ENCODE measurements at regions not wholly inside any gene's neighbourhood (a gene's known extent, or its start where the extent isn't known, plus 50 kb on each side); places are given as distances from the start of the nearest gene placed in this dataset.

DNA sequence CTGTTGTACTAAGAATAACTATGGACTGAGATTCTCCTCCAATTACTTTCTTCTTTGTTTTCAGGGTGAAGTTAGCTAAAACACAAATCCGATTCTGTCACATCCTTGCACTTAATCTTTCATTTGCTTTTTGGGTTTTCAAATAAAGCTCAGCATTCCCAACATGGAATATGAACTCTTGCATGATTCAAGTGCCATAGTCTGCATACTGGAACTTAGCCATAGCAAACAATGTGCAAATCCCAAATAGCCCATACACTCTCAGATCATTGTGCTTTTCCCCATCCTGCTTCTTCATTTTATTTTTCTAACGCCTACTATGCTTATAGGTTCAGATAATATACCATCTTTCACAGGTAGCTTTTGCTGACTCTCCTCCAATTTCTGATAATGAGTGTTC is 455.8 kb upstream of the PRMT6 start:
- no peaks in the 10 kb centered on the region for H3K36me3 ChIP-seq (ENCODE audit: insufficient read depth, low read length)
- BruUV-seq (replicated peaks): no TSS peak
- H3K4me2 ChIP-seq (ENCODE audit: low read length): no peak overlapping the region
- no peaks in the 10 kb centered on the region for H4K20me1 ChIP-seq (ENCODE audit: insufficient read depth, low read length)
- no peak overlapping the region for H3K27ac ChIP-seq (ENCODE audit: low read depth, low read length, poor library complexity, severe bottlenecking)
- no peaks in the 10 kb centered on the region for H3K79me2 ChIP-seq (ENCODE audit: insufficient read depth, low read depth, low read length)
- DNase-seq (ENCODE audit: low spot score): no peak
- H3K9me3 ChIP-seq (ENCODE audit: low read length): no peaks in the 10 kb centered on the region
- no peak overlapping the region for H3K4me3 ChIP-seq (ENCODE audit: low read depth, low read length, poor library complexity, severe bottlenecking)
- TF ChIP-seq, protein P1, sequence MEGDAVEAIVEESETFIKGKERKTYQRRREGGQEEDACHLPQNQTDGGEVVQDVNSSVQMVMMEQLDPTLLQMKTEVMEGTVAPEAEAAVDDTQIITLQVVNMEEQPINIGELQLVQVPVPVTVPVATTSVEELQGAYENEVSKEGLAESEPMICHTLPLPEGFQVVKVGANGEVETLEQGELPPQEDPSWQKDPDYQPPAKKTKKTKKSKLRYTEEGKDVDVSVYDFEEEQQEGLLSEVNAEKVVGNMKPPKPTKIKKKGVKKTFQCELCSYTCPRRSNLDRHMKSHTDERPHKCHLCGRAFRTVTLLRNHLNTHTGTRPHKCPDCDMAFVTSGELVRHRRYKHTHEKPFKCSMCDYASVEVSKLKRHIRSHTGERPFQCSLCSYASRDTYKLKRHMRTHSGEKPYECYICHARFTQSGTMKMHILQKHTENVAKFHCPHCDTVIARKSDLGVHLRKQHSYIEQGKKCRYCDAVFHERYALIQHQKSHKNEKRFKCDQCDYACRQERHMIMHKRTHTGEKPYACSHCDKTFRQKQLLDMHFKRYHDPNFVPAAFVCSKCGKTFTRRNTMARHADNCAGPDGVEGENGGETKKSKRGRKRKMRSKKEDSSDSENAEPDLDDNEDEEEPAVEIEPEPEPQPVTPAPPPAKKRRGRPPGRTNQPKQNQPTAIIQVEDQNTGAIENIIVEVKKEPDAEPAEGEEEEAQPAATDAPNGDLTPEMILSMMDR (conservative IDR thresholded peaks at IDR 0.05; ENCODE audit: low read length): no peak
- no peak for TF ChIP-seq EZH2phosphoT487 (IDR thresholded peaks at IDR 0.05; ENCODE audit: borderline replicate concordance, low read depth, low read length)
- H3K9me2 ChIP-seq (ENCODE audit: insufficient read depth, low read length): no peaks in the 10 kb centered on the region
- ChIA-PET POLR2A (interaction anchor here (0.7 kb wide), 1 partner anchor 22 kb away, joined by 3 read pairs; no protein-coding TSS in a partner anchor), CTCF (ENCODE audit: unreplicated experiment) (no interaction called here)
- intact Hi-C loops (cut with micrococcal nuclease; ENCODE audit: unreplicated experiment): no loop called here
- no peaks in the 10 kb centered on the region for H3K4me1 ChIP-seq (ENCODE audit: insufficient read depth, low read length, poor library complexity, severe bottlenecking)
- H2AFZ ChIP-seq (ENCODE audit: low read length): no peak overlapping the region

DNA sequence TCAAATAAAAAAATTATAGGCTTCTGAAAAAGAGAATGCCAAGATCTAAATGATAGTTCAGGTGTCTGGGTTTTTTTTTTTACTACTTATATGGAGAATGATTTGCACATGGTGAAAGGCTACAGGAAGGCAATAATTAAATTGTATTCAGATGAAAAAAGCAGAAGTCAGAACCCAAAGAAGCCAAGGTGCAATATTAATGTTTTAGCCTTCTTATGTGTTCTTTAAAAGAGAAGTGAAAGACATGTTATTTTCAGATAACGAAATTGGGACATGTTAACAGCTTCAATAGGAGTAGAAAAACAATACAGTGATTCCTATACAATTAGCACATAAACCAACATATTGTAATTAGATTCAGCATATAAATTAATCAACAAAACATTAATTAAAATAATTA is 452.9 kb upstream of the PRMT6 start:
- Histone ChIP-seq H3K79me2 (ENCODE audit: insufficient read depth, low read depth, low read length) (no peaks in the 10 kb centered on the region), H3K36me3 (ENCODE audit: insufficient read depth, low read length) (no peaks in the 10 kb centered on the region), H3K4me2 (ENCODE audit: low read length) (no peak overlapping the region; the same call in 1 of the 2 replicates), H3K4me3 (ENCODE audit: low read depth, low read length, poor library complexity, severe bottlenecking) (no peak overlapping the region), H3K9me2 (ENCODE audit: insufficient read depth, low read length) (no peaks in the 10 kb centered on the region), H3K27ac (ENCODE audit: low read depth, low read length, poor library complexity, severe bottlenecking) (no peak overlapping the region), H2AFZ (ENCODE audit: low read length) (no peak overlapping the region), H3K4me1 (ENCODE audit: insufficient read depth, low read length, poor library complexity, severe bottlenecking) (no peaks in the 10 kb centered on the region), H3K9me3 (ENCODE audit: low read length) (no peaks in the 10 kb centered on the region), H4K20me1 (ENCODE audit: insufficient read depth, low read length) (no peaks in the 10 kb centered on the region)
- no TSS peak for BruUV-seq (replicated peaks)
- ChIA-PET CTCF (ENCODE audit: unreplicated experiment) (no interaction called here), POLR2A (interaction anchor here (0.7 kb wide), 1 partner anchor 21 kb away, joined by 3 read pairs; no protein-coding TSS in a partner anchor)
- intact Hi-C loops (cut with micrococcal nuclease; ENCODE audit: unreplicated experiment): no loop called here
- TF ChIP-seq, protein P1 (conservative IDR thresholded peaks at IDR 0.05; ENCODE audit: low read length): no peak
- TF ChIP-seq EZH2phosphoT487 (IDR thresholded peaks at IDR 0.05; ENCODE audit: borderline replicate concordance, low read depth, low read length): no peak
- peak; percentile 2 for DNase-seq (ENCODE audit: low spot score)

DNA sequence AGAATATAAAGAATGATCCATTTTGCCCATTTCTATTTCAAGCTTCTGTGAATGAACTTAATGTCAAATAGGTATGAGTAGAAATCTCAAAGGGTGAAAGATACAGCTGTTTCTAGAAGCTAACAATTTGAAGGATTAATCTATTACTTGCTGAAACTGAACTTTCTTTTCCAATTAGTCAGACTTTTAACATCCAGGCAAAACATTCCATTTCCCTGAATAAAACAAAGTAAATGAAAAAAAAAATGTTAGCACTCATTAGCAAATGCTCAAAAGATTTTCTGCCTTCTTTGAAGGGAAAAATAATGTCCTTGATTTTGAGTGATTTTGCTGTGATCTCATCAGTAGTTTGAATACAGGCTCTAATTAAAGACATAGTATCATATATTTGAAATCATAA is 447.6 kb upstream of the PRMT6 start:
- H3K4me3 ChIP-seq (ENCODE audit: low read depth, low read length, poor library complexity, severe bottlenecking): no peak overlapping the region
- H4K20me1 ChIP-seq (ENCODE audit: insufficient read depth, low read length): no peaks in the 10 kb centered on the region
- H3K9me2 ChIP-seq (ENCODE audit: insufficient read depth, low read length): no peaks in the 10 kb centered on the region
- H3K4me2 ChIP-seq (ENCODE audit: low read length): no peak overlapping the region
- ChIA-PET CTCF (ENCODE audit: unreplicated experiment) (no interaction called here), POLR2A (interaction anchor here (1.2 kb wide), 1 partner anchor 16 kb away, joined by 4 read pairs; no protein-coding TSS in a partner anchor)
- H3K4me1 ChIP-seq (ENCODE audit: insufficient read depth, low read length, poor library complexity, severe bottlenecking): no peaks in the 10 kb centered on the region
- no peak overlapping the region for H3K27ac ChIP-seq (ENCODE audit: low read depth, low read length, poor library complexity, severe bottlenecking)
- intact Hi-C loops (cut with micrococcal nuclease; ENCODE audit: unreplicated experiment): no loop called here
- no peaks in the 10 kb centered on the region for H3K79me2 ChIP-seq (ENCODE audit: insufficient read depth, low read depth, low read length)
- TF ChIP-seq, protein P1 (conservative IDR thresholded peaks at IDR 0.05; ENCODE audit: low read length): no peak
- no peak for TF ChIP-seq EZH2phosphoT487 (IDR thresholded peaks at IDR 0.05; ENCODE audit: borderline replicate concordance, low read depth, low read length)
- no peak for DNase-seq (ENCODE audit: low spot score)
- H2AFZ ChIP-seq (ENCODE audit: low read length): no peak overlapping the region
- no peaks in the 10 kb centered on the region for H3K36me3 ChIP-seq (ENCODE audit: insufficient read depth, low read length)
- no peaks in the 10 kb centered on the region for H3K9me3 ChIP-seq (ENCODE audit: low read length)
- no TSS peak for BruUV-seq (replicated peaks)

Data from OCI-LY7 (cell line).